ENCODE measurements at regions not wholly inside any gene's neighbourhood (a gene's known extent, or its start where the extent isn't known, plus 50 kb on each side); places are given as distances from the start of the nearest gene placed in this dataset.
"Not testable (repeated sequence)": the region's sequence is repeated elsewhere in the genome, so short reads cannot be mapped to it uniquely, and the experiment has no call there.

DNA sequence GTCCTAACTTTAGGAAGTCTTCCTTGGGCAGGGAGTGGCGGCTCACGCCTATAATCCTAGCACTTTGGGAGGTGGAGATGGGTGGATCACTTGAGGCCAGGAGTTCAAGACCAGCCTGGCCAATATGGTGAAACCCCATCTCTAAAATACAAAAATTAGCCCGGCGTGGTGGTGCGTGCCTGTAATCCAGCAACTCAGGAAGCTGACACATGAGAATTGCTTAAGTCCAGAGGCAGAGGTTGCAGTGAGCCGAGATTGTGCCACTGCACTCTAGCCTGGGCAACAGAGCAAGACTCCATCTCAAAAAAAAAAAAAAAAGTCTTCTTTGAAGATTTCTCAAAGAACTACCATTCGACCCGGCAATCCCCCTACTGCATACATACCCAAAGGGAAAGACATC is 50.0 kb upstream of the GPCPD1 start:
- DNase-seq (ENCODE audit: low read depth, low spot score), result not testable (repeated sequence)

Data from ELF-1 (cell line).